ENCODE measurements at regions not wholly inside any gene's neighbourhood (a gene's known extent, or its start where the extent isn't known, plus 50 kb on each side); places are given as distances from the start of the nearest gene placed in this dataset.

DNA sequence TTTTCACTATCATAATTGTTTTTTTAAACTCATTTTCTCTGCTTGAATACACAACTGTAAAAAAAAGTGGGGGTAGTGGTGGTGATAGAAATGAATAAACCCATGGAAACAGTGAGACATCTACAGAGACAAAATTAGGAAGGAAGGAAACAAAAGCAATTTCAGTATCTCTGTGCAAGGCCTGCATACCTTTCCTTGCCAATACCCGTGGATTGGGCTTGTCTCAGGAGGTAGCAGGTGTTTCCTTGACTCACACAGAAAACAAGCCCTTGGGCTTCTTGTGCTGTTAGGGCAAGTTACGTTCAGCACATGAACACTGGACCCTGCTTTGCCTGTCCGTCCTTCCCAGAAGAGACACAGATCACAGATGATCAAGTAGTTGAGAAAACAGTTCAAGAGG is 372.2 kb downstream of the ZSWIM6 start:
- H3K36me3 ChIP-seq (ENCODE audit: low read depth, missing control alignments): no peaks in the 10 kb centered on the region
- H3K9me3 ChIP-seq: no peaks in the 10 kb centered on the region
- 82 to 89% methylated on average over 3 of the region's 3 CpGs for WGBS, 2 donors
- no peak overlapping the region for H3K27ac ChIP-seq
- DNase-seq: no peak
- no peaks in the 10 kb centered on the region for H3K27me3 ChIP-seq
- no peaks in the 10 kb centered on the region for H3K4me1 ChIP-seq
- TF ChIP-seq, protein P1, sequence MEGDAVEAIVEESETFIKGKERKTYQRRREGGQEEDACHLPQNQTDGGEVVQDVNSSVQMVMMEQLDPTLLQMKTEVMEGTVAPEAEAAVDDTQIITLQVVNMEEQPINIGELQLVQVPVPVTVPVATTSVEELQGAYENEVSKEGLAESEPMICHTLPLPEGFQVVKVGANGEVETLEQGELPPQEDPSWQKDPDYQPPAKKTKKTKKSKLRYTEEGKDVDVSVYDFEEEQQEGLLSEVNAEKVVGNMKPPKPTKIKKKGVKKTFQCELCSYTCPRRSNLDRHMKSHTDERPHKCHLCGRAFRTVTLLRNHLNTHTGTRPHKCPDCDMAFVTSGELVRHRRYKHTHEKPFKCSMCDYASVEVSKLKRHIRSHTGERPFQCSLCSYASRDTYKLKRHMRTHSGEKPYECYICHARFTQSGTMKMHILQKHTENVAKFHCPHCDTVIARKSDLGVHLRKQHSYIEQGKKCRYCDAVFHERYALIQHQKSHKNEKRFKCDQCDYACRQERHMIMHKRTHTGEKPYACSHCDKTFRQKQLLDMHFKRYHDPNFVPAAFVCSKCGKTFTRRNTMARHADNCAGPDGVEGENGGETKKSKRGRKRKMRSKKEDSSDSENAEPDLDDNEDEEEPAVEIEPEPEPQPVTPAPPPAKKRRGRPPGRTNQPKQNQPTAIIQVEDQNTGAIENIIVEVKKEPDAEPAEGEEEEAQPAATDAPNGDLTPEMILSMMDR (IDR thresholded peaks at IDR 0.05): no peak
- TF ChIP-seq POLR2A (IDR thresholded peaks at IDR 0.05): no peak
- H3K4me3 ChIP-seq: no peak overlapping the region
- intact Hi-C loops (cut with DNase I; ENCODE audit: low total_unique reads): no loop called here

DNA sequence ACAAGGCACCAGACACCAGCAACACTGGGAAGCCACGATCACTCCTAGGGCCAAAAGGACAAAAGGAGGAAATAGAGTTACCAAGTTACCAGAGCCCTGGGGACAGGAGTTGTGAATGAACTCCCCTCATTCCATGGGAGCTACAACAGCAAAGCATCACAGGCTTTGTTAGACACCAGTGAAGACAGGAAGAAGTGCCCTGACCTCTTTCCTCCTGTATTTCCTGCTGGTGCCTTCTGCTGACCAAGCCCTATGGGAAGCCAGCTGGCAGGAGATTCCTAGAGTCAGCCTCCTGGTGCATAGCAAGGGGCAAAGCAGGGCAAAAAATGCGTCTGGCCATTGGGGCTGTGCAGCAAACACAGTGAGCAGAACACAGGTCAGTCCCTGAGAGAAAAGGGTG is 374.7 kb downstream of the ZSWIM6 start:
- H3K27ac ChIP-seq: no peak overlapping the region
- WGBS, 2 donors: 75 to 85% methylated on average over 2 of the region's 2 CpGs
- no peaks in the 10 kb centered on the region for H3K36me3 ChIP-seq (ENCODE audit: low read depth, missing control alignments)
- TF ChIP-seq POLR2A (IDR thresholded peaks at IDR 0.05): no peak
- TF ChIP-seq, protein P1 (IDR thresholded peaks at IDR 0.05): no peak
- intact Hi-C loops (cut with DNase I; ENCODE audit: low total_unique reads): no loop called here
- no peak overlapping the region for H3K4me3 ChIP-seq
- no peaks in the 10 kb centered on the region for H3K4me1 ChIP-seq
- DNase-seq: no peak
- no peaks in the 10 kb centered on the region for H3K9me3 ChIP-seq
- no peaks in the 10 kb centered on the region for H3K27me3 ChIP-seq

DNA sequence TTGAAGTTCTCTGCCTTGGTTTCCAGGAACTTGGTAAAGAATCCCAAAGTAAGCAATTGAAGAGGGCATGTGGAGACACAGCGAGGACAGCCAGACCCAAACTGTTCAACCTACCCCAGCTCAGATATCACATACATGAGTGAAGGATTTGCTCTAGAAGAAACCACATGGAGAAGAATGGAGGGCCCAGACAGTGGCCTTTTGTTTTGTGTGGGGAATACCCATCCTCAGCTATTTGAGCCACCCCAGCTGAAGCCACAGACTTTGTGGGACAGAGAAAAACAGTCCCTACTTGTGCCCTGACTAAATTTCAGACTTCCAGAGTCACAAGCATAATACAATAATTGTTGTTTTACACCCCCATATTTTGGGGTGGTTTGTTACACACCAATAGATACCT is 387.1 kb downstream of the ZSWIM6 start:
- 86 to 88% methylated on average over 1 of the region's 1 CpG for WGBS, 2 donors
- no peak for TF ChIP-seq POLR2A (IDR thresholded peaks at IDR 0.05)
- TF ChIP-seq, protein P1 (IDR thresholded peaks at IDR 0.05): no peak
- H3K4me1 ChIP-seq: no peaks in the 10 kb centered on the region
- intact Hi-C loops (cut with DNase I; ENCODE audit: low total_unique reads): no loop called here
- H3K27me3 ChIP-seq: no peaks in the 10 kb centered on the region
- no peak overlapping the region for H3K27ac ChIP-seq
- no peak for DNase-seq
- H3K9me3 ChIP-seq: no peaks in the 10 kb centered on the region
- H3K4me3 ChIP-seq: no peak overlapping the region
- no peaks in the 10 kb centered on the region for H3K36me3 ChIP-seq (ENCODE audit: low read depth, missing control alignments)

DNA sequence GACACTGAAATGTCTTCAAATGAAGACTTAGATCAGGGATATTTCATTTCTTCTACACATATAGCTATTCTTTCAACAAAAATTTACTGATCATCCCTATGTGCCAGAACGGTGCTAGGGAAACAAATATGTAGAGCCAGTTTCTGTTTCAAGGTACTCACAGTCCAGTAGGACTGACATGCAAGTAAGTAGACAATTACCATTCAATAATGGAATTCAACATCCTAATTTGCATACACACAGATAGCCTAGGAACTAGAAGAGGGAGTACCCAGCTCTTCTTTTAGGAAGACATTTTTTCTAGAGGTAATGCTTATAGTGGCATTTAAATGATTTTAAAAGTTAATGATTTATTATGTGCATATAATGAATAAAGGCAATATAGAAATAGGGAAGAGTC is 388.8 kb downstream of the ZSWIM6 start:
- WGBS, 2 donors: 86 to 95% methylated on average over 1 of the region's 1 CpG
- no peak for TF ChIP-seq POLR2A (IDR thresholded peaks at IDR 0.05)
- no peaks in the 10 kb centered on the region for H3K36me3 ChIP-seq (ENCODE audit: low read depth, missing control alignments)
- no peak overlapping the region for H3K4me3 ChIP-seq
- no peaks in the 10 kb centered on the region for H3K4me1 ChIP-seq
- H3K27ac ChIP-seq: no peak overlapping the region
- intact Hi-C loops (cut with DNase I; ENCODE audit: low total_unique reads): no loop called here
- no peaks in the 10 kb centered on the region for H3K27me3 ChIP-seq
- no peaks in the 10 kb centered on the region for H3K9me3 ChIP-seq
- DNase-seq: no peak

DNA sequence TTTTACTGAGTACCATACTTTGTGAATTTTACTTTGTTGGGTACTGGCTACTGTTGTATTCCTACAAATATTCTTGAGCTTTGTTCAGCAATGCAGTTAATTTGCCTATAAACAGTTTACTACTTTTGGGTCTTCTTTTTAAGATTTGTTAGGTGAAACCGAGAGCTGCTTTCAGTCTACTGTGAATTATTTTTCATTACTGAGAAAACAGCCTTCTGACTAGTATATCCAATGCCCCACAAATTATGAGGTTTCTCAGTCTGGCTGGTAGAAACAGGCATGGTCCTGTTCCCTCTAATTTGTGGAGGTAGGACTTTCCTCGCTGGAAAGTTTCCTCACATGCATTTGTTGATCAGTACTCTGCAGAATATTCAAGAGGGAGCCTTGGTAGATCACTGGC is 392.0 kb downstream of the ZSWIM6 start:
- Histone ChIP-seq H3K27ac (no peak overlapping the region), H3K36me3 (ENCODE audit: low read depth, missing control alignments) (no peaks in the 10 kb centered on the region), H3K27me3 (no peaks in the 10 kb centered on the region), H3K4me3 (no peak overlapping the region), H3K9me3 (no peaks in the 10 kb centered on the region), H3K4me1 (no peaks in the 10 kb centered on the region)
- no peak for DNase-seq
- 92 to 96% methylated on average over 2 of the region's 2 CpGs for WGBS, 2 donors
- intact Hi-C loops (cut with DNase I; ENCODE audit: low total_unique reads): no loop called here
- TF ChIP-seq, protein P1 (IDR thresholded peaks at IDR 0.05): no peak
- no peak for TF ChIP-seq POLR2A (IDR thresholded peaks at IDR 0.05)

Measured in testis (tissue), 2 donors.